Neutrophil (primary cell): ENCODE measurements at regions not wholly inside any gene's neighbourhood (a gene's known extent, or its start where the extent isn't known, plus 50 kb on each side); places are given as distances from the start of the nearest gene placed in this dataset.

Experiments
- H3K27ac ChIP-seq: fragments of 200-600 bp; sonication (generic); 2 replicates; pipeline ENCODE4 v1.5.1; 2016; ENCODE audit warnings: mild to moderate bottlenecking, moderate library complexity
- H3K27me3 ChIP-seq: fragments of 200-600 bp; sonication (generic); 2 replicates; pipeline ENCODE4 v1.6.0; 2016; ENCODE audit warnings: mild to moderate bottlenecking
- H3K36me3 ChIP-seq: fragments of 200-600 bp; sonication (generic); 2 replicates; pipeline ENCODE4 v1.5.1; 2017
- H3K4me1 ChIP-seq, 2 experiments: fragments of 200-600 bp in 1 of 2; sonication (generic) in 1 of 2; 1 replicate in 1 of 2; 2 replicates in 1 of 2; pipeline versions ENCODE4 v1.5.1 to v1.6.1; 2013 to 2016; ENCODE audit warnings: low read depth in 1 of 2, low read length in 1 of 2, mild to moderate bottlenecking in 1 of 2, moderate library complexity in 1 of 2; ENCODE audit not compliant: control insufficient read depth in 1 of 2, insufficient read depth in 1 of 2
- H3K4me3 ChIP-seq, 2 experiments: fragments of 200-600 bp in 1 of 2; sonication (generic) in 1 of 2; 1 replicate in 1 of 2; 2 replicates in 1 of 2; pipeline ENCODE4 v1.5.1; 2013 to 2016; ENCODE audit warnings: low read depth in 1 of 2, low read length in 1 of 2, mild to moderate bottlenecking in 1 of 2, moderate library complexity in 1 of 2
- H3K9me3 ChIP-seq: fragments of 200-600 bp; sonication (generic); 2 replicates; pipeline ENCODE4 v1.5.1; 2016
- TF ChIP-seq, protein P1 (sequence below): fragments of 200-600 bp; sonication (generic); IDR thresholded peaks from 2 replicates; pipeline ENCODE4 v1.5.1; 2016; ENCODE audit warnings: antibody characterized with exemption

DNA sequence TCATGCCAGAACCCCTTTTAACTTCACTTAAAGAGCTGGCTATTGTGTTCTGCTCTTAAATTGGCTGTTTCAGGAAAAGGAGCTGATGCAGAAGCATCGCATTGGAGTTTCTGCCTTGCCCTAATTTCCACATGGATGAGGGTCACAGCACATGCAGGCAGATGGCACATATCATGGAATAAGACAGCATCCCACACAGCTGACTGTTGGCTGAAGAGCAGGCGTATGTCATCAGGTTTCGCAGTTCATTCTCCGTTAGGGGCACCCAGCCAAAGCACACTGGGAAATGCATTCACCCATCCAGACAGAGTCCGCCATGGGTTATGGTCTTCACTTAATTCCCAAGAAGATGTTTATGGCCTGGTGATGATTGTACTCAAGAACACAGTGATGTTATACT, 572.5 kb downstream of the LIG4 start:
- Histone ChIP-seq H3K36me3 (no peaks in the 10 kb centered on the region), H3K4me1 (no peaks in the 10 kb centered on the region), H3K9me3 (no peaks in the 10 kb centered on the region), H3K4me3 (no peak overlapping the region), H3K27me3 (no peaks in the 10 kb centered on the region), H3K27ac (no peak overlapping the region)
- TF ChIP-seq, protein P1, sequence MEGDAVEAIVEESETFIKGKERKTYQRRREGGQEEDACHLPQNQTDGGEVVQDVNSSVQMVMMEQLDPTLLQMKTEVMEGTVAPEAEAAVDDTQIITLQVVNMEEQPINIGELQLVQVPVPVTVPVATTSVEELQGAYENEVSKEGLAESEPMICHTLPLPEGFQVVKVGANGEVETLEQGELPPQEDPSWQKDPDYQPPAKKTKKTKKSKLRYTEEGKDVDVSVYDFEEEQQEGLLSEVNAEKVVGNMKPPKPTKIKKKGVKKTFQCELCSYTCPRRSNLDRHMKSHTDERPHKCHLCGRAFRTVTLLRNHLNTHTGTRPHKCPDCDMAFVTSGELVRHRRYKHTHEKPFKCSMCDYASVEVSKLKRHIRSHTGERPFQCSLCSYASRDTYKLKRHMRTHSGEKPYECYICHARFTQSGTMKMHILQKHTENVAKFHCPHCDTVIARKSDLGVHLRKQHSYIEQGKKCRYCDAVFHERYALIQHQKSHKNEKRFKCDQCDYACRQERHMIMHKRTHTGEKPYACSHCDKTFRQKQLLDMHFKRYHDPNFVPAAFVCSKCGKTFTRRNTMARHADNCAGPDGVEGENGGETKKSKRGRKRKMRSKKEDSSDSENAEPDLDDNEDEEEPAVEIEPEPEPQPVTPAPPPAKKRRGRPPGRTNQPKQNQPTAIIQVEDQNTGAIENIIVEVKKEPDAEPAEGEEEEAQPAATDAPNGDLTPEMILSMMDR: no peak

DNA sequence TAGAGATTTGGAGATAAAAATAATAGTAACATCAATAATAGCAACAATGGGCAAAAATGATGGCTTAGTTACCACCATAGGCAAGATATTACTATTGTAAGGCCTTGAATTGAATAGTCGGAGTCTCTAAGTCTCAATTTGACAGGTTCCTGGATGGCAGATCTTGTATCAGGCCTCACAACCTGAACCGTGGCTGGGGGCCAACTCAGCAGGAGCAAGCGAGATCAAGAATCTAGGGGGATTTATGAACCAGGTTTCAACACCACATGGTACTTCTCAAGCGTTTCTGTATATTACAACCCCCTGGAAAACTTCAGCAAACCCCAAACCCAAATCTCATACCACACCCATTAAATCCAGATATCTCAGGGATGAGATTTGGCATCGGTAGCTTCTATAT, 573.8 kb downstream of the LIG4 start:
- no peaks in the 10 kb centered on the region for H3K27me3 ChIP-seq
- H3K36me3 ChIP-seq: no peaks in the 10 kb centered on the region
- H3K4me1 ChIP-seq: no peaks in the 10 kb centered on the region
- TF ChIP-seq, protein P1: no peak
- H3K9me3 ChIP-seq: no peaks in the 10 kb centered on the region
- H3K27ac ChIP-seq: no peak overlapping the region
- no peak overlapping the region for H3K4me3 ChIP-seq

DNA sequence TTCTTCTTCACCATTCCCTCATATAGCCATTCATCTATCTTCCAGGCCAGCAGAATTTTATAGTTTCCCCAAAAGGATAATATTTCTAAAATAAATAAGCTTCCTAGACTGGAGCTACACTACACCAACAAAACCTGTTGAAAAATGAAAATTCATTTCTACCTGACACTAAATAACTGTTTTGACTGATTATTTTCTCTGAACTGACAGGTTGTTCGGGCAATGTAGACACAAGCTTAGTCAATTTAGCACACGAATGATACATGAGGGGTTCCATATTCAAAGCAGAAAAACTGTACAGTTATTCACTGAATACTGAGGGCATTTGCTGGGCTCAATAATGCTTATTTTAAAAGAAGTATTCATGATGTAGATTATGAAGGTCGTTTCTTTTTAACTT, 589.7 kb downstream of the LIG4 start:
- TF ChIP-seq, protein P1: no peak

DNA sequence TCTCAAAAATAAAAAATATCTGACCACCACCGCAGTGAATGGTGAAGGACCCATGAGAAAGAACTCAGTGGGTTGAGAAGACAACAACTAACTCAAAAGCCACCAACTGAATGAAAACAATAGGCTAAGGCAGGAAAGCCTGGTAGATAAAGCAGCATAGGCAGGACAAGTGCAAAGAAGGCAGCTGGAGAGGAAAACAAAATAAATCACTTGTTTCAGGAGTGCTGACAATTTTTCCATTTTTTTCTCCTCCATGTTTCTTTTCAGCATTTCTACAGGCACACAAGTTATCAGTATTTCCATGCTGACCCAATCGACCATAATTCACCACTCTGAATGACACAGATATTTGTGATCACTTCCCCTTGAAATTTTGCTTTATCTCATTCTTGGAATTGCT, 597.8 kb downstream of the LIG4 start:
- TF ChIP-seq, protein P1: no peak
- no peaks in the 10 kb centered on the region for H3K36me3 ChIP-seq
- H3K27ac ChIP-seq: no peak overlapping the region
- H3K4me1 ChIP-seq: no peaks in the 10 kb centered on the region
- no peaks in the 10 kb centered on the region for H3K9me3 ChIP-seq
- no peaks in the 10 kb centered on the region for H3K27me3 ChIP-seq
- no peak overlapping the region for H3K4me3 ChIP-seq

More for the DNA sequence above, 589.7 kb downstream of the LIG4 start:
- no peak overlapping the region for H3K4me3 ChIP-seq
- H3K36me3 ChIP-seq: no peaks in the 10 kb centered on the region
- no peak overlapping the region for H3K27ac ChIP-seq
- no peaks in the 10 kb centered on the region for H3K27me3 ChIP-seq
- H3K4me1 ChIP-seq: no peaks in the 10 kb centered on the region
- H3K9me3 ChIP-seq: no peaks in the 10 kb centered on the region

DNA sequence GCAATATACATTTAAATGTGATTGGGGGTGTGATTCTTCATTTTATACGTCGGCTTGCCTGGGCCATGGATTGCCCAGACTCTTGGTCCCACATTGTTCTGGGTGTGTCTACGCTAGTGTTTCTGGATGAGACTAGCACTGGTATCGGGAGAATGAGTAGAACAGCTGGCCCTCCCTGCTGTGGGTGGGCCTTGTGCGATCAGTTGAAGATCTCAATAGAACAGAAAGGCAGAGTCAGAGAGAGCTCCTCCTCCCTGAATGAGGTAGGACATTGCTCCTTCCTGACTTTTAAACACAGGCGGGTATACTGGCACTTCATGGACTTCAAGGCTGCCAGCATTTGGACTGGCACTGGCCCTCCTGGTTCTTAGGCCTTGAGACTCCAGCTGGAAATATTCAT, 603.0 kb downstream of the LIG4 start:
- Histone ChIP-seq H3K4me3 (no peak overlapping the region), H3K36me3 (no peaks in the 10 kb centered on the region), H3K4me1 (no peaks in the 10 kb centered on the region), H3K27ac (no peak overlapping the region), H3K27me3 (no peaks in the 10 kb centered on the region), H3K9me3 (no peaks in the 10 kb centered on the region)
- TF ChIP-seq, protein P1: no peak

DNA sequence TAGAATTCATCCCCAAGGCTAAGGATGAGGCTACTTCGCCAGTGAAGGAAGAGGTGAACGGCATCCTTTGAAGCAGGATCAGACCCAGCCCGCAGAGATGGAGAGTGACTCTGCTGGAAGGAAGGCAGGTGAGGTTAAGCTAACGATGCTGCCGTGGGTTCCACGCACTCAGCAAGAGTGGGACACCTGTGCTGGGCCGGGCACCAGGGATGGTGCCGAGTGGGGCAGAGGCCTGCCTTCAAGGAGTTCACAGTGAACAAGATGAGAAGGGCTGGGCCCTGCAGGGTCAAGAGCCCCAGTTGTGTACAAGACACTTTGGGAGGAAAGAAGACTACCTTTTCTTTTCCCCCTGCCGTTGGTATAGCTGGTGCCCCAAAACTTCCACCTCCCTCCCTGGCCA, 606.6 kb downstream of the LIG4 start:
- Histone ChIP-seq H3K36me3 (no peaks in the 10 kb centered on the region), H3K27ac (no peak overlapping the region), H3K4me3 (no peak overlapping the region), H3K27me3 (no peaks in the 10 kb centered on the region), H3K9me3 (no peaks in the 10 kb centered on the region), H3K4me1 (no peaks in the 10 kb centered on the region)
- TF ChIP-seq, protein P1: no peak
